SK-N-SH (cell line): ENCODE measurements at regions not wholly inside any gene's neighbourhood (a gene's known extent, or its start where the extent isn't known, plus 50 kb on each side); places are given as distances from the start of the nearest gene placed in this dataset.
A peak's percentile ranks its signal among the peaks of the same experiment; 100 is the strongest.

Experiments
- ELF1 ChIP-seq: IDR thresholded peaks from 2 replicates; pipeline ENCODE4 v1.4.0; 2012
- EZH2phosphoT487 ChIP-seq: fragments of 200-600 bp; sonication (generic); IDR thresholded peaks from 2 replicates; pipeline ENCODE4 v1.6.1; 2017; ENCODE audit warnings: low read depth, mixed run types, mild to moderate bottlenecking, antibody characterized with exemption, moderate library complexity, borderline replicate concordance
- FOXJ3 ChIP-seq: sonication (generic); formaldehyde crosslinking; IDR thresholded peaks from 2 replicates; pipeline ENCODE4 v1.5.1; 2020; ENCODE audit warnings: mild to moderate bottlenecking, missing genetic modification reagents
- FOXM1 ChIP-seq: IDR thresholded peaks from 2 replicates; pipeline ENCODE4 v1.4.0; 2012; ENCODE audit warnings: low read depth, mild to moderate bottlenecking
- GABPA ChIP-seq: IDR thresholded peaks from 2 replicates; pipeline ENCODE4 v1.4.0; 2012; ENCODE audit warnings: low read depth, mild to moderate bottlenecking
- GATA2 ChIP-seq: sonication (generic); formaldehyde crosslinking; IDR thresholded peaks from 2 replicates; pipeline ENCODE4 v1.5.0; 2020; ENCODE audit warnings: mild to moderate bottlenecking, missing genetic modification reagents
- JUND ChIP-seq: IDR thresholded peaks from 2 replicates; pipeline ENCODE4 v1.4.0; 2012
- MAX ChIP-seq: IDR thresholded peaks from 2 replicates; pipeline ENCODE4 v1.4.0; 2012; ENCODE audit warnings: low read depth
- MXI1 ChIP-seq: IDR thresholded peaks from 2 replicates; pipeline ENCODE4 v1.6.1; 2012; ENCODE audit warnings: mild to moderate bottlenecking, low read depth, low read length, improper control_type of control experiment
- NFIC ChIP-seq: IDR thresholded peaks from 2 replicates; pipeline ENCODE4 v1.4.0; 2012; ENCODE audit warnings: borderline replicate concordance
- NRF1 ChIP-seq: IDR thresholded peaks from 2 replicates; pipeline ENCODE4 v1.6.1; 2012; ENCODE audit warnings: low read depth, mild to moderate bottlenecking, low read length
- POLR2AphosphoS5 ChIP-seq: IDR thresholded peaks from 2 replicates; pipeline ENCODE4 v1.6.1; 2012; ENCODE audit warnings: low read depth, low read length
- RCOR1 ChIP-seq: fragments of 150-350 bp; IDR thresholded peaks from 2 replicates; pipeline ENCODE4 v1.6.1; 2017; ENCODE audit warnings: antibody characterized with exemption, low read length
- RFX5 ChIP-seq: IDR thresholded peaks from 2 replicates; pipeline ENCODE4 v1.6.1; 2012; ENCODE audit warnings: mild to moderate bottlenecking, improper control_type of control experiment, low read length
- RXRA ChIP-seq: IDR thresholded peaks from 2 replicates; pipeline ENCODE4 v1.4.0; 2012; ENCODE audit warnings: low read depth, mild to moderate bottlenecking, borderline replicate concordance
- SIN3A ChIP-seq: IDR thresholded peaks from 2 replicates; pipeline ENCODE4 v1.6.1; 2012; ENCODE audit warnings: low read depth, mild to moderate bottlenecking, low read length, moderate library complexity, borderline replicate concordance
- TAF1 ChIP-seq: IDR thresholded peaks from 2 replicates; pipeline ENCODE4 v1.6.1; 2012; ENCODE audit warnings: low read depth, mild to moderate bottlenecking, low read length, moderate library complexity, borderline replicate concordance
- TCF12 ChIP-seq: IDR thresholded peaks from 2 replicates; pipeline ENCODE4 v1.4.0; 2012
- TEAD4 ChIP-seq: IDR thresholded peaks from 2 replicates; pipeline ENCODE4 v1.4.0; 2012; ENCODE audit warnings: mild to moderate bottlenecking, borderline replicate concordance; ENCODE audit not compliant: insufficient read depth
- USF1 ChIP-seq: IDR thresholded peaks from 2 replicates; pipeline ENCODE4 v1.4.0; 2012; ENCODE audit warnings: low read depth, borderline replicate concordance
- YY1 ChIP-seq: IDR thresholded peaks from 2 replicates; pipeline ENCODE4 v1.4.0; 2012; ENCODE audit warnings: low read depth, mild to moderate bottlenecking
- TF ChIP-seq, protein P1 (sequence below): IDR thresholded peaks from 2 replicates; pipeline ENCODE4 v1.4.0; 2012; ENCODE audit warnings: low read depth, borderline replicate concordance
- TF ChIP-seq, protein P2 (sequence below): IDR thresholded peaks from 2 replicates; pipeline ENCODE4; 2012
- TF ChIP-seq, protein P3 (sequence below): fragments of 150-350 bp; IDR thresholded peaks from 2 replicates; pipeline ENCODE4 v1.6.1; 2016; ENCODE audit warnings: mild to moderate bottlenecking, low read depth, low read length

DNA sequence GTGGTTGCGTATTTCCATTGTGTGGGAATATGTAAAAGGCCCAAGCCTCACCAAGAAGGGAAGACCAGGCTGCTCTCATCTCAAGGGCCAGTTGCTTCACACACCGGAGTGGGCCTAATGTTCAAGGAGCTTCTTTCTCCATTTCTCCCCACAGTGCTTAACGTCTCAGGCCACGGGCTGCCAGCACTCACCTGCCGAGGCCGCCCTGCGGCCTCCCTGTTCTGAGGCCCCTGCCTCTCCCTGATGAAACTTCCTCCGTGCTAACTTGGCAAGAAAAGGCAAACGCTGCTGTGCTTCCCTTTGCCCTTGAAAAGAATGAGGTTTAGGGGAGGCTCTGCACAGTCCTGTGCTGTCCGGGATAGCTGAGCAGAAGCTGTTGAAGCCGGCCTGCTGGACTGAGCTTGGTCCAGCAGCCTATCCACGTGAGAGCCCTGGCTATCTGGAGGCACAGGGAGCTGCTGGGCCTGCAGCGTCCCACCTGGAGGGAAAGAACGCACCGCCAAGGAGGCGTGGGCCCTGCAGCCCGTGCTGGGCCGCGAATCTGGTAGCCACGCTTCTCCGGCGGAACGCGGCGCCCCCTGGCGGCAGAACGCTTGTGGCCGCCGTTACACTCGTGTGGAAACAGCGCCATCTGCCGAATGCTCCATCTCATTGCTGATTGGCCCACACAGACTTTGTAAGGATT lies 73.5 kb upstream of the PRSS3 start (continued):
- TF ChIP-seq, protein P1, sequence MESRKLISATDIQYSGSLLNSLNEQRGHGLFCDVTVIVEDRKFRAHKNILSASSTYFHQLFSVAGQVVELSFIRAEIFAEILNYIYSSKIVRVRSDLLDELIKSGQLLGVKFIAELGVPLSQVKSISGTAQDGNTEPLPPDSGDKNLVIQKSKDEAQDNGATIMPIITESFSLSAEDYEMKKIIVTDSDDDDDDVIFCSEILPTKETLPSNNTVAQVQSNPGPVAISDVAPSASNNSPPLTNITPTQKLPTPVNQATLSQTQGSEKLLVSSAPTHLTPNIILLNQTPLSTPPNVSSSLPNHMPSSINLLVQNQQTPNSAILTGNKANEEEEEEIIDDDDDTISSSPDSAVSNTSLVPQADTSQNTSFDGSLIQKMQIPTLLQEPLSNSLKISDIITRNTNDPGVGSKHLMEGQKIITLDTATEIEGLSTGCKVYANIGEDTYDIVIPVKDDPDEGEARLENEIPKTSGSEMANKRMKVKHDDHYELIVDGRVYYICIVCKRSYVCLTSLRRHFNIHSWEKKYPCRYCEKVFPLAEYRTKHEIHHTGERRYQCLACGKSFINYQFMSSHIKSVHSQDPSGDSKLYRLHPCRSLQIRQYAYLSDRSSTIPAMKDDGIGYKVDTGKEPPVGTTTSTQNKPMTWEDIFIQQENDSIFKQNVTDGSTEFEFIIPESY = no peak
- TF ChIP-seq RXRA (no peak), NRF1 (peak; percentile 44), MXI1 (peak; percentile 61; the same call in 1 of the 2 replicates), SIN3A (no peak), MAX (peak; percentile 94), USF1 (no peak), ELF1 (no peak), YY1 (no peak), GATA2 (no peak), TCF12 (peak; percentile 42; the same call in 1 of the 2 replicates), GABPA (no peak), RCOR1 (no peak), TEAD4 (no peak), JUND (no peak), TAF1 (no peak), NFIC (no peak), POLR2AphosphoS5 (no peak), FOXJ3 (CRISPR knock-in tag) (no peak), RFX5 (no peak), EZH2phosphoT487 (no peak), FOXM1 (peak; percentile 72; the same call in 1 of the 2 replicates)
- TF ChIP-seq, protein P2, sequence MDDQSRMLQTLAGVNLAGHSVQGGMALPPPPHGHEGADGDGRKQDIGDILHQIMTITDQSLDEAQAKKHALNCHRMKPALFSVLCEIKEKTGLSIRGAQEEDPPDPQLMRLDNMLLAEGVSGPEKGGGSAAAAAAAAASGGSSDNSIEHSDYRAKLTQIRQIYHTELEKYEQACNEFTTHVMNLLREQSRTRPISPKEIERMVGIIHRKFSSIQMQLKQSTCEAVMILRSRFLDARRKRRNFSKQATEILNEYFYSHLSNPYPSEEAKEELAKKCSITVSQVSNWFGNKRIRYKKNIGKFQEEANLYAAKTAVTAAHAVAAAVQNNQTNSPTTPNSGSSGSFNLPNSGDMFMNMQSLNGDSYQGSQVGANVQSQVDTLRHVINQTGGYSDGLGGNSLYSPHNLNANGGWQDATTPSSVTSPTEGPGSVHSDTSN = no peak
- TF ChIP-seq, protein P3, sequence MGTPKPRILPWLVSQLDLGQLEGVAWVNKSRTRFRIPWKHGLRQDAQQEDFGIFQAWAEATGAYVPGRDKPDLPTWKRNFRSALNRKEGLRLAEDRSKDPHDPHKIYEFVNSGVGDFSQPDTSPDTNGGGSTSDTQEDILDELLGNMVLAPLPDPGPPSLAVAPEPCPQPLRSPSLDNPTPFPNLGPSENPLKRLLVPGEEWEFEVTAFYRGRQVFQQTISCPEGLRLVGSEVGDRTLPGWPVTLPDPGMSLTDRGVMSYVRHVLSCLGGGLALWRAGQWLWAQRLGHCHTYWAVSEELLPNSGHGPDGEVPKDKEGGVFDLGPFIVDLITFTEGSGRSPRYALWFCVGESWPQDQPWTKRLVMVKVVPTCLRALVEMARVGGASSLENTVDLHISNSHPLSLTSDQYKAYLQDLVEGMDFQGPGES = no peak
